HG03097 (cell line): ENCODE measurements at regions not wholly inside any gene's neighbourhood (a gene's known extent, or its start where the extent isn't known, plus 50 kb on each side); places are given as distances from the start of the nearest gene placed in this dataset.

ENCODE experiments used
- ATAC-seq: cut with Tn5 transposase; IDR thresholded peaks from one replicate; pipeline ENCODE4 v1.9.1; 2021; ENCODE audit not compliant: unreplicated experiment, low FRiP score

DNA sequence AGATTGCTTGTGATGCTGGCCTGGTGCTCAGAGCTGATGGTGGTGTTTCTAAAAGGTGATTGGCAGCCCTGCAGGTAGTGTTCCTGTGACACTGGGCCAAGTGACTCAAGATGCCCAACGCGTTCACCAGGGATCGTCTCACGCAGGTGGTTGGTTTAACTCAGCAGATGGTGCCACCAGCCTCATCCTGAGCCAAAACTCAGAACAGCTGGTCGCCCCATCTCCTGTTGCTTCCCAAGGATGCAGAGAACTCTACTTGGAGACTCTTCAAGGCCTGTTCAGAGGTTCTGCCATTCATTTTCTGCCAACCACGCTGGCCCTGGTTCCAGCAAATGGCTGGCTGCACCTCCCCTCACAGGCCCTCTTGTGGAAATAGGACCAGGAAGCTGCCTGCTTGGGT, 394.4 kb downstream of the CDH26 start:
- ATAC-seq, result no peak

DNA sequence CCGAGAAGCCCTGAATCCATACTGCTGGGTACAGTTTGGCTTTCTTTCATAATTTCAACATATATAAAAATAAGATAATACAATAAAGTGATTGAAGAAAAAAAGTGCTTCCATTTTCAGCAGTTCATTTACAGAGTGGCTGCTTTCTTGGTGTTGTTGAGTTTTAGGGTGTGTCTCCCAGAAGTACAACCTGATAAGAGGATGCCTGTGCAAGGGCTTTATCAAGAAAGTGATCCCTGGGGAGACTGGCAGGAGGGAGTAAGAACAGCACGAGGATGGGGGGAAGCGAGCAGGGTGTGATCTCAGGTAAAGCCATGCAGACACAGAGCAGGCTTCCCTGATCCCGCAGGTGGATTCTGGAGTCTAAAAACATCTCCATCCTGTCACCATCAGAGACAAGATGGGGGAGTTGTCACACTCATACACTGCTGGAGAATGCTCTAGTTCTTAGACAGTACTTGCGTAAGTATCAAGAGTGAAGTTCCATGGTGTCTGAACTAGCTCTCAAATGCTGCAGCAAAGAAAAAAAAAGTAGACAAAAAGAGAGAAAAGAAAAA, 395.9 kb downstream of the CDH26 start:
- ATAC-seq, result no peak

DNA sequence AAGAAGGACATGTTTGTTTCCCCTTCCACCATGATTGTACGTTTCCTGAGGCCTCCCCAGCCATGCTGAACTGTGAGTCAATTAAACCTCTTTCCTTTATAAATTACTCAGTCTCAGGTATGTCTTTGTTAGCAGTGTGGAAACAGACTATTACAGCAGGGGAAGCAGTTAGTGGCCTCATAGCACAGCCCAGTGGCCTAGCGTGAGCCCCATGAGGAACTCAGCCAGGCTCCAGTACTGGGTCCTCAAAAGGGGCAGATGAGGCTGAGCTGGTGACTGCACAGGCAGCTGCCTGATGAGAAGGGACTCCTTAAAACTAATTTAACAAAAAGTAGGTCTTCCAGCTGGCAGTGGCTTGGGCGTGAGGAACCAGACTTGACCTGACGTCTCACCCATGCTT, 399.9 kb downstream of the CDH26 start:
- ATAC-seq, result no peak

DNA sequence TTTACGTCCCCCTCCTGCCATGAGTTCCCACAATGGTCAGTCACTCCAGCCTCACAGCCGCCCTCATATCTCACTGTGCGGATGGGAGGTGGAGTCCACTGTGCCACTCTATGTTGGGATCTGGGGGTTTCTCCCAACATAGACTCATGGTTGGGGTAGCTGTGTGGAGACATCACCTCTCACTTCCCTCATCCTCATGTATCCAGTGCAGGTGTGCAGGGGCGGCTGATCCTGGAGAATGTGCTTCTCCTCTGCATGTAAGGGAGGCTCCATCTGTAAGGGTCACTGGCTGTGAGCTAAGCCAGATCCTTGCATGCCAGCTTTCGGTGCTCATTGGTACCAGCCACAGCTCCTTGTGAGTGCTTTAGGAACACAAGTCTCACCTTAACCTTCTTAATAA, 400.8 kb downstream of the CDH26 start:
- ATAC-seq, result no peak

DNA sequence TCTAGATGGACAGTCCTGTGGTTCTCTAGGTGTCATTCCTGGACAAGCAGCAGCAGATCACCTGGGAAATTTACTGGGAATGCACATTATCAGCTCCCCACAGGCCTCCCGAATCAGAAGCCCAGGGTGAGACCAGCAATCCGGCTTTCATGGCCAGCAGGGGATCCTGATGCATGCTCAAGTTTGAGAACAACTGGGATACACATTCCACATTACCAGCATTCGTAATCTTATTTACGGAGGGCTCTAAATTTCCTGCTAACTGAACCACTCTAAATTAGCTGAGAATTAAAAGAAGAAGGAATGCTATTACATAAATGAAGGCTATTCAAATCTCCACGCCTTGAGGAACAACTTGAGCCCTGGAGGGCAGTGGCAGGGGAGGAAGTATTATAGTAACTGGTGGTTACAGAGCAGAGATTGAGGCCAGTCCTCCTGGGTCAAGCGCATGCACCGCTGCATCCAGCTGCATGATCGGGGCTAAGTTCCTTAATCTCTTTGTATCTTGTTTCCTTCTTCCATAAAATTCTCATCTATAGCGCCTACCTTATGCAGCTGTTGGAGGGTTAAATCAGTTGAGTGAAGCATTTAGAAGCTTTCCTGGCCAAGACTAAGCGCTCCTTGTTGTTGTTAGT, 403.7 kb downstream of the CDH26 start:
- ATAC-seq, result no peak

DNA sequence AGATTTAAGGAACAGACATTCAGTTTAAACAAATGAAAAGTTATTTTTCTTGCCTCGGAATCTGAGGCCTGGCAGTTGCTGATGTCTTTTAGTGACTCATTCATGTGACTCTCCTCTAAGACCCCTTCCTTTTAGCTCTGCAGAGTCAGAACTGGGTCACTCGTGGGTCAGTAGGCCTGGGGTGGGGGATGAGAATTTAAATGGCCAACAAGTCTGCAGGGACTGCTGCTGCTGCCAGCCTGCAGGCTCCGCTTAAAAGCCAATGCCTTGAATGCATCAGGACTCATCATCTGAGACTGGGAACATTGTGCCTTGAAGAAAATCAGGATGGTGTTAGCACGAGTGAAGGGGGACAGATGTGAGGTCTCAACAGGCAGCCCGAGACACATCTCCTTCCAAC, 404.3 kb downstream of the CDH26 start:
- no peak for ATAC-seq

DNA sequence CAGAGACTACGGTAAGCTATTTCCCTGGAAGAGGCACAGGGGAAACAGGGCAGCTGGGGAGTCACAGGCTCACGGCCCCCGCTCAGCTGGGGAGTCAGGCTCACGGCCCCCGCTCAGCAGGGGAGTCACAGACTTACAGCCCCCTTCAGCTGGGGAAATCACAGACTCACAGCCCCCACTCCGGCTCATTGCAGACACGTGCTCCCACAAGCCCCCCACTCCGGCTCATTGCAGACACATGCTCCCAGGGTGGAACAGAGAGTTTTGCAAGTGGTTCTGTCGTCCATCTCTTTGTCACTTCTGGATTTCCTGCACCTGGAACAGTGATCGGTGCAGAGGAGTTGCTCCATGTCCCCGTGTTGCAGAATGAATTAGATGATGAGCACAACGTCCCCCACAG, 405.5 kb downstream of the CDH26 start:
- no peak for ATAC-seq

DNA sequence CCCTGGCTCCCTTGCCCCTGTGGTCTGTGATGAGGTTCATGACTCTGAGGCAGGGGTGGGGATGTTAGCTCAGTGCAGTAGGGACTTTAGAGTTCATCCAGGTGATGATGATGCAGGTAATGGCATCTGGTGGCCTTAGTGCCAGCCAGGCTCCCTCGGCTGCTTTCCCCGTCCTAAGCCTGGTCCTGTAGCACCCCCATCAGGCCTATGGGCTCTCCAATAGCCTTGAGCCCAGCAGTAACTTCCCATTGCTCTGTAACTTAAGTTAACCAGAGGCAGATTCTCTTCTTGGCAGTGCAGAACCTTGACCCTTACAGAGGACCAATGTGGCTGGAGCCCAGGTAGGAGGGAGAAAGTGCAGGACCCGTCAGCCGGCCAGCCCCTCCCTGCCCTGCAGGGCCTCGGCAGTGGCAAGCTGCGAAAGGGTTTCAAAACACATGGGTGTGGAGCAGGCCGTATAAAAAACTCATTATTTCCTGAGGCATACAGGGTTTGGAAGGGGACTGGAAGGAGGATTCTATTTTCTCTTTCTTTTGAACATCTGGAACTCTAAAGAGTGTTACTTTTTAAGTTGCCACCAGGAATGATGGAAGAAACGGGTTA, 406.9 kb downstream of the CDH26 start:
- ATAC-seq, result no peak

DNA sequence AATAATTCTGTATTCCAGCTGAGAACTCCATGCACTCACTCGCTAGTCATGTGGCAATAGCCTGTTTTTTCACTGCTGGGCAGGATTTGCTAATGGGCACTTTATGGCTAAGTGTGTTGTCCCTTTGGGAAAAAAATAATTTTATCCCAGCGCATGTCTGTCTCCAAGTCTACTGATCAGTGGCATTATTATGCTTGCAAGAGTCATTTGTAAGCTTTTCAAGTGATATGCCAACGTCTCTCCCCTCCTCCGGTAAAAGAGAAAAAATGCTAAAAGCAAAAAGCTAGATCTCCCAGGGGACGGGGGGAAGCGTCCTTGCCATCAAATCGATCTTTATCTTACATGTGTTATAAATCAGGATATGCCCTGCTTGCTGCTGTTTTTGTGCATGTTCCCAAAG, 407.7 kb downstream of the CDH26 start:
- ATAC-seq, result no peak

DNA sequence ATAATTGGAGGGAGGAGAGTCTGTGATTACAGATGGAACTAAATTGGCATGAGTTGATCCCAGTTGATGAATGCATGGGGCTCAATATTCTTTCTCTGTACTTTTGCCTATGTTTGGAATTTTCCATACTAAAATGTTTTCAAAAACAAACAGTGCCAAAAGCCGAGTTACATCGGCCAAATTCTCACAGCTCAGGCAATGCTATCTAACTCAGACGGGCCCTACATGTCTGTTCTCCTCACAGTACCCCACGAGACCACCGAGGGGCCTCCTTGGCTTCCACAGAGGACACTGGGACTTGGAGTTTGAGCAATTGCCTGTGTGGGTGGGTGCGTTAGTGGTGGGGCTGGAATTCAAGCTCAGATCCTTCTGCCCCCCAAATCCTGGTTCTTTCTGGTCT, 413.2 kb downstream of the CDH26 start:
- ATAC-seq, result no peak

DNA sequence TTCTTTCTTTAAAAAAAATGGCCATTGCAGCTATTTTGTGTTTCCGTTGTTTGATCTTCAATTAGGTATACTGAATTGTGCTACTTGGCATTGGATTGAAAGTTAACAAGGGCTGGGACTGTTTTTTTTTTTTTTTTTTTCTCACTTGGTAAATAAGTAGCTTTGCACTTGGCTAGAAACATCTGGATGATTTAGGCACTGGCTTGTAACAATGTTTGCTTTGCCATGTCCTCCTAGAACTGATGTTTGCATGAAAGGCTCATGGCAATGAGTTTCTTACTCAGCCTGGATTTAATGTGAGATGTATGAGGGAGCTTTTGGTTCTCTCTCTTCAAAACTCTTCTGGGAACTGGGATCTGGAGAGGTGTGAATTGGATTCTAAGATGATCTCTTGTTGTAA, 414.1 kb downstream of the CDH26 start:
- no peak for ATAC-seq

DNA sequence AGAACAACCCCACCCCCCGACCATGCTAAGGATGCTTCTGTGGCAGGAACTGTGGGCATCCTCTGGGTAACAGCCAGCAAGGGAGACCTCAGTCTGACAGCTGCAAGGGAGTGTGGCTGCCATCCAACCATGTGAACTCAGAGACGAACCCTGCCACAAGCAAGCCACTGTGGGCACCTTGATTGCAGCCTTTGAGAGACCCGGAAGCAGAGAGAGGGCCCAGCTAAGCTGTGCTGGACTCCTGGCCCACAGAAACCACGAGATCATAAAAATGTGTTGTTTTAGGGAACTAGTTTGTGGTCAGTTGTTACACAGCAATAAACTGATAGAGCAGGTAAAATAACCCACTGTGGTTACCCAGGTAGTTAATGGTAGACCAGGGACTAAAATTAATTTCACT, 414.6 kb downstream of the CDH26 start:
- ATAC-seq, result peak; percentile 70

DNA sequence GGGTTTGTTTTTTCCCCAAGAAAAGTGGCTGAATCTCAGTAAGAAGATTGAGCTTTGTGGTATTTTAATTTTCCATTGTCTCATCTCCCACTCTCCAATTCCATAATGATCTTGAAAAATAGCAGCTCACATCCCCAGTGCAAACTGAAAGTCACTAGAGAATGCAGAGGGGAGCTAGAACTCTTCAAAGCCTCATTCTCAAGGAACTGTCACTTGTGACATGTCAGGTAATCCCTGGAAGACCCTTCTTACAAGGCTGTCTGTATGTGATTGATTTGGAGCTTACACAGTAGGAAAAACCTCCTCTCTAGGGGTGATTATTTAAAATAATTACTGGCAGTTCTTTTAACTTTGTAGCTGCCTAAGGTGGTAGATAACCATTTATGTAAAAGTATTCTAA, 420.4 kb downstream of the CDH26 start:
- no peak for ATAC-seq

DNA sequence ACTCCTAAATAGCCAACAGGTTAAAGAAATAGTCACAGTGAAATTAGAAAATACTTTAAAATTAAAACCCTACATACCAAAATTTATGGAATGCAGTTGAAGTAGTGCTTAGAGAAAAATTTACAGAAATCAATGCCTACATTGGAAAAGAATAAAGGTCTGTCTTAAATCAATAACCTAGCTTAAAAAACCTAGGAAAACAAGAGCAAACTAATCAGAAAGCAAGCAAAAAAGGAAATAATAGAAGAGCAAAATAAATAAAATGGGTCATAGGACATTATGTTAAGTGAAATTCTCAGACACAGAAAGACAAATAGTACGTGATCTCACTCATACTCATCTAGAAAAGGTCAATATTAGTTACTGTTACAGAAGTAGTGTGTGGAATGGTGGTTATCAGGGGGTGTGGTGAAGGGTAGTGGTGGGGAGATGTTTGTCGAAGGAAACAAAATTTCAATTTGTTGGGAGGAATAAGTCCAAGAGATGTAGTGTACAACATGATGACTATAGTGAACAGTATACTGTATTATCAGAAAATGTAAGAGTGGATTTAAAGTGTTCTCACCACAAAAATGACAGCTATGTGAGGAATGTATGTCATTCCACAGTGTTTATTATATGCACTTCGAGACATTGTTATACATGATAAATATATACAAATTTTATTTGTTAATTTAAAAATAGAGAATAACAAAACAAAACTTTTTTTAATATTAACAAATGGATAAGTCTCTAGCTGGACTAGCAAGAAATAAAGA, 423.6 kb downstream of the CDH26 start:
- no peak for ATAC-seq

DNA sequence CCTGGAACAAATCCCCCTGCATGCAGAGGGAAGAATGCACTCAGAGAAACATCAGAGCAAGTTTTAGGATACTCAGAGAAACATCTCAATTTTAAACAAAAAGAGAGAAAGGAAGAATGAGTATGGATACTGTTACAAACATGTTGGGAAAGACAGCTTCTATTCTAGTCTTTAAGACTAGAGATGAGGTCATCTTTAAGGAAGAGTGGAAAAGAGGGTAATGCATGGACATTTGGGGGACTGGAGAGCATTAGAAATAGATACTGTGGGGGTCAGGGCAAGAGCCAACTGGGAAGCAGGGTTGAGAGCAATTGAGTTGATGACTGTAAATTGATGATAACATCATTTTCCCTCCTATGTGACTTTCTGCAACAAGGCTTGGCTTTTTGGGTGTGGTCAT, 431.2 kb downstream of the CDH26 start:
- ATAC-seq, result no peak

DNA sequence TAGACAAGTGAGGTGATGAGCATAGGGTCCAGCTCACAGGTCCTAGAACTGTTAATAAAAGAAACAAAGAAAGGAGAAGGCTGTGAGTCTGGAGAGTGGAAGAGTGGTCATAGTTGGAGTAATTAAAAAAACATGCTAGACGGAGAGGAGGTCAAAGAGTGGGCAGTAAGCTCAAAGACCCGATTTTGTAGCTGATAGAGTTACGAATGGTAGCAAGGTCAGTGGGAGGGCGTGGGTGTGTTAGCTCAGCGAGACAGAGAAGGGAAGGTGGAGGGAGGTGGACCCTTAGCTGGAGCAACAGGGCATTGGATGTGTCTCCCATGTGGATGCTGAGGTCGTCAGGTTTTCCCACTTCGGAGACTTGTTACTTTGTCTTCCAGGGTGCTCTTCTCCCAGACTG, 431.7 kb downstream of the CDH26 start:
- ATAC-seq, result no peak

DNA sequence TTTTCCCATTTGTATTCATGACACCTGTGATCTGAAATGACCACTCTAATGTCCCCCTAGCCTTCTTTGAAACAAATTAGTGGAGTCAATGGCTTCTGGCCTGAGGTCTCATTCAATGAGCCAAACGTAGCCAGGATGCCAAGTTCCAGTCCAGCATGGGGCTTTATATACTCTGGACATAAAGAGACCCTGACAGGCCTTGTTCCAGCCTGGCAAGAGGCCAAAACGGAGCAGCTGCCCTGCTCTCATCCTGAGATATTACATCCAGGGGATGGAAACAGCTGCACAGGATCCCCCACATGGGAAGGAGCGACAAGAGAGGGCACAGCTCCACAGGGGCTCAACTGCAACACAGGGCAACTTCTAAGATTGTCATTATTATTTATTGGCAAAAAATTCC, 437.8 kb downstream of the CDH26 start:
- no peak for ATAC-seq

DNA sequence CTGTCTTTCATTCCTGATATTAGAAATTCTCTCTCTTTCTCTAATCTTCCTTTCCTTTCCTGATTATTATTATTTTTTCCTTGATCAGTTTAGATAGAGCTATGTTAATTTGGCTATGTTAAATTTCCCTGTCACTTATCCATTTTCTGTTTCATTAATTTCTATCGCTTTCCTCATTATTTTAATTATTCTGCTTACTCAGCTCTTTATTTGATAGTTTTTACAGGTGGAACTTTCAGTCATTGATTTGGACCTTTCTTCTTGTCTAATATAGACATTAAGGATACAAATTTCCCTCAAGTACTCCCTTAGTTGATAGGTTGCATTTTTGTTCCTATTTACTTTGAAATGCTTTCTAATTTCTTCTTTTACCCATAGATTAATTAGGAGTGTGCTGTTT, 442.3 kb downstream of the CDH26 start:
- ATAC-seq, result no peak

DNA sequence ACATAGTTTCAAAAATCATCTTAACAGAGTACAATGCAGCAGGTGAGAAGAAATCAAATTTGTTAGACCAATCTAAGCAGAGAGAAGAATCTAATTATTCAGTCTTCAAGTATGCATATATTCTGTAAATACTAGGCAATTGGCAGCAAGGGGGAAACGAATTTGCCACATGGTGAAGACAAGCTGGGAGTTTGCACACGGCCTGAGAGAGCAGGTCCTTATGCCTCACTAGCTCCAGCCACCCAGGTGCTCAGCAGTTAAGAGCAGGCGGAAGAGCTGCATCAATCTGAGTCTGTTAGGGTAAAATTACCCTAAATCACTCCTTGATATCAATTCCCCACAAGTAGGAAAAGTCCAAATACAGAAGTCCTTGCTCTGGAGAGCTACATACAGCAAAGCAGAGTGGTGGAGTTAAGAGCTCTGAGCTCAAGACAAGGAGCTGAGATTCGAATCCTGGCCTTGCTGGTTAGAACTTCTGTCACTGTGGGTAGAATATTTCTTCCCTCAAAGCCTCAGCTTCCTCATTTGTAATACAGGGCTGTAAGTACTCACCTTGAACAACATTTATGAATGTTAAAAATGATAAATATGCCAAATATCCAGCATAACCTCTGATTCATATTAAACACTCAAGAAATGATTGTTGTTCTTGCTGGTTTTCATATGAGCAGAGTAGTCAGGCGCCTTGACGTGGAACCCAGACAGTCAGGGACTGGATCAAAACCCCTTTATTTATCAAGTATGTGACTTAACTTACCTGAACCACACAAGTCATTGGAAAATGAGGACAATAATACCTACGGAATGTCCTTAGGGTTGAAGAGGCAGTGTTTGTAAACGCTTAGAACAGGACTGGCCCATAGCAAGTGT, 444.2 kb downstream of the CDH26 start:
- no peak for ATAC-seq

DNA sequence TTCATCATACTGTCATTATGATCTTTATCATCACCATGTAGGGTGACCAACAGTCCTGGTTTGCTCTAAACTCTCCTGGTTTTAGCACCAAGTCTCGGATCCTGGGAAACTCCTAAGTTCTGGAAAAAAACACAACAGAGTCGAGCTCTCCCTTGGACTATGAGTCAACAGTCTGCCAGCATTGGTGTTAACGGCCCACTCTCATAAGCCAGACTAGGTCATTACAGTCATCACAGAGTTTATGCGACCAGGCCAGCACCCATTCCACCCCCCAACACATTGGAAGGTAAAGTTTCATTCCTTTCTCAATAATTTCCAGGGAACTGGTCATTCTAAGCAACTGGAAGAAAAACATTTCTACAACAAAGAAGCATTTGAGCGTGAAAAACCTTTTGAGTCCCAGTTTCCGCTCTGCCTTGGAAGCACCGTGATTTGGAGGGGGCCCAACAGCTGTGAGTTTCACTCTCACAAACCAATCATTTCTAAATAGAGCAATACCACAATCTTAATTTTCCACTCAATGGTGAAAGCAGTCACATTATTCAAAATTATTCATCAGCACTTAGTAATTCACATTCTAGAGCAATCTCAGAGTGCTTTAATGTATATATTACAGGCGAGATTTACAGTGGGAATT, 445.0 kb downstream of the CDH26 start:
- ATAC-seq, result no peak
